C4-2B (cell line): ENCODE measurements at regions not wholly inside any gene's neighbourhood (a gene's known extent, or its start where the extent isn't known, plus 50 kb on each side); places are given as distances from the start of the nearest gene placed in this dataset.

Experiments used
- H3K27ac ChIP-seq: fragments of 450-650 bp; 2 replicates; pipeline ENCODE4 v1.5.1; 2017
- CTCF ChIP-seq: fragments of 450-650 bp; conservative IDR thresholded peaks from 2 replicates; pipeline ENCODE4 v1.5.1; 2017; ENCODE audit warnings: mild to moderate bottlenecking
- ZFX ChIP-seq: fragments of 450-650 bp; IDR thresholded peaks from 2 replicates; pipeline ENCODE4 v1.6.1; 2017

DNA sequence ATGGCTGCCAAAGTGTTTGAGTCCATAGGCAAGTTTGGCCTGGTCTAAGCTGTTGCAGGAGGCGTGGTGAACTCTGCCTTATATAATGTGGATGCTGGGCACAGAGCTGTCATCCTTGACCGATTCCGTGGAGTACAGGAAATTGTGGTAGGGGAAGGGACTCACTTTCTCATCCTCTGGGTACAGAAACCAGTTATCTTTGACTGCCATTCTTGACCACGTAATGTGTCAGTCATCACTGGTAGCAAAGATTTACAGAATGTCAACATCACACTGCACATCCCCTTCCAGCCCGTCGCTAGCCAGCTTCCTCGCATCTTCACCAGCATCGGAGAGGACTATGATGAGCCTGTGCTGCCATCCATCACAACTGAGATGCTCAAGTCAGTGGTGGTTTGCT is 215.8 kb upstream of the JUN start:
- no peak for TF ChIP-seq CTCF
- no peak for TF ChIP-seq ZFX
- H3K27ac ChIP-seq = no peak overlapping the region

DNA sequence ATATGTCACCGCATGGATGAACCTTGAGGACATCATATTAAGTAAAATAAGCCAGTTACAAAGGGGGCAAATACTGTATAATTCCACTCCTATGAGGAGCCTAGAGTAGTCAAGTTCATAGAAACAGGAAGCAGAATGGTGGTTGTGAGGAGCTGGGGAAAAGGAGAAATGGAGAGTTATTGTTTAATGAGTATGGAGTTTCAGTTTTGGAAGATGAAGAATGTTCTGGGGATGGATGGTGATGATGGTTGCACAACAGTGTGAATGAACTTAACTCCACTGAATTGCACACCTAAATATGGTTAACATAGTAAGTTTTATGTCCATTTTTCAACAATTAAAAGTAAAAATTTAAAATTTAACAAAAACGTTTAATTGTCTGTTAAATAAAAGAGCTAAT is 220.9 kb upstream of the JUN start:
- no peak overlapping the region for H3K27ac ChIP-seq
- no peak for TF ChIP-seq CTCF
- TF ChIP-seq ZFX = no peak

DNA sequence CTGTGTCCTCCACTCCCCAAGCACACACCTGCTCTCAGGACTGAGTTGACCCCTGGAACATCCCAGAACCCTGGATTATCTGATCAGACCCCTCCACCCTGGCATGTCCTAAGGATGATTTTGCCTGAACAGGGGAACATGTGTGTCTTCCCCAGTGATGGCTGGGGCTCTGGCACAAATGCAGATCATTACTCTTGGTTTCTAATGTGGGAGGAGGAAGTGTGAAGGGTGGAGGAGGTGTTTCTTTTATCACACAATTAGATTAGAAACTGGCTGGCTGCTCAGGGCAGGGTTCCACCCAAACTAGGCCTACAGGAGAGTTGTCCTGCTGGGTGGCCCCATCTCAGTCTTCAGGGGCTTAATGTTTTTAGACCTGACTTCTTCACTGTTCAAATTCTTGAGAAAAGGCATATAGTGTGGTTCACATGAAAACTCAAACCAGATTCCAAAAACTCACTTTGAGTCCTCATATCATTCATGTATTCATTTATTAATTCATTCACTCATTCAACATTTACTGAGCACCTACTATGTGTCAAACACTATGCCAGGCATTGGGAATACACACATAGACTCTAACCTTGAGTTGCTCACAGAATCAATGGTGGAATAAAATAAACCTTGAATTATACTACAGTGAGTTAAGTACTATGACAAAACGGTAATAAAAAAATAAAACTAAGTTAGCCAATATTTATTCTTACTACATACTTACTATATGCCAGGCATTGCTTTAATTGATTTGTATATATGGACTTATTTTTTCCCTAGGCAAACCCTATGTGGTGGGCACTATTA is 221.8 kb upstream of the JUN start:
- TF ChIP-seq ZFX (no peak), CTCF (no peak)
- H3K27ac ChIP-seq = no peak overlapping the region

DNA sequence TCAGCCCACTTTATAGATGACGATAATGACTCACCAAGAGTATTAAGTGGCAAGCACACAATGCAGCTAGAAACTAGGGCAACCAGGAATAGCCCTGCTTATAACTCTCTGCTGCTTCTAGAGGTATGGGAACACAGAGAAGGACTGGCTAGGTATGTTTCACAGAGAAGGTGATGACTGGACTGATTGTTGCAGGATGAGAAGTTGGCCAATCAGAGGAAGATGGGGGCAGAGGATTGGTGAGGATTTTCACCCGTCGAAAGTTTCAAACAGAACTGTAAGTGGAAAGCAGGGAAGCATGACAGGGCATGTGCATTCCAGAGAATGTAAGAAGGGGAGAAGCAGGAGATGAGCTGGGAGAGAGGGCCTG is 222.4 kb upstream of the JUN start:
- H3K27ac ChIP-seq = no peak overlapping the region
- no peak for TF ChIP-seq CTCF

DNA sequence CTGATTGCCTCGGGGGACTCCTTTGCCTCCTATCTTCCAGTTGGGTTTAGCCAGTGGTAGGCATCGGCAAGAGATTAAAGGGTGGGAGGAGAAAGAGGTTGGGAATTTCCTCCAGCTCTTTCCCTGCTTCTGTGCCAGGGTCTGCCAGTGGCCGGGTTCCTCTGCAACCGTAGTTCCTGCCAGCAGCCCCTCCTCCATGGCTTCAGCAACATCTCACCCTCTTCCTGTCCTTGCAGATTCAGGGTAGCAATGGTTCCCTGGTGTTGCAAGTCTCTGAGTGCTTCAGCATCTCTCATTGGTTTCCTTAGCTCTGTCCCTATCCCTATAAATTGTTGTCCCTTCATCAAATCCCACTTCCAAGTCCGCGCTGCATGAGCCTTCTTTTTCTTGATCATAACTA is 223.1 kb upstream of the JUN start:
- TF ChIP-seq ZFX (no peak), CTCF (no peak)
- H3K27ac ChIP-seq = no peak overlapping the region

DNA sequence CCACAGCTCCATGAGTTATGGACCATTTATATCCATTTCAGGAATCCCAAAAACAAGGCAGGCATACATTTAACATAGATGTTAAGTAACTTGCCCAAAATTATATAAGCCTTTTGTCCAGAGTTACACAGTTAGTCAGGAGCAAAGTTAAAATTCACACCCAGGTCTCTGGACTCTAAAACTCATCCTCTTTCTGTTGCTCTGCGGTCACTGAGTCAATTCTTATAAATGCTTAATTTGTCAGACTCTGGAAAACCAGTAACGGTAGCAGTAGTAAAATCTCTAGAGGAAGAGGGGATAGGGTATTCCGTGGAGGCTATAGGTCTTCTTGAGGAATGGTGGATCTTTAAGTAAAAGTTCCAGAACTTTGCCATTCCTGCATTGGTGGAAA is 223.6 kb upstream of the JUN start:
- H3K27ac ChIP-seq = no peak overlapping the region

More for the DNA sequence above, 223.6 kb upstream of the JUN start:
- TF ChIP-seq ZFX = no peak
- no peak for TF ChIP-seq CTCF
